HEK293T (cell line): ENCODE measurements at regions not wholly inside any gene's neighbourhood (a gene's known extent, or its start where the extent isn't known, plus 50 kb on each side); places are given as distances from the start of the nearest gene placed in this dataset.

ENCODE experiments used
- ARNT ChIP-seq: fragments of 450-650 bp; IDR thresholded peaks from 2 replicates; pipeline ENCODE4 v1.6.1; 2017; ENCODE audit warnings: mild to moderate bottlenecking
- BHLHE40 ChIP-seq: fragments of 450-650 bp; IDR thresholded peaks from 2 replicates; pipeline ENCODE4 v1.6.1; 2016; ENCODE audit warnings: mild to moderate bottlenecking, moderate library complexity, borderline replicate concordance
- ELF4 ChIP-seq: fragments of 450-650 bp; IDR thresholded peaks from 2 replicates; pipeline ENCODE4 v1.6.1; 2017; ENCODE audit warnings: antibody characterized with exemption
- FOXA1 ChIP-seq: fragments of 450-650 bp; IDR thresholded peaks from 2 replicates; pipeline ENCODE4 v1.6.1; 2016; ENCODE audit warnings: mild to moderate bottlenecking
- FOXK2 ChIP-seq: fragments of 450-650 bp; IDR thresholded peaks from 2 replicates; pipeline ENCODE4 v1.6.1; 2016; ENCODE audit warnings: mild to moderate bottlenecking
- FOXM1 ChIP-seq: fragments of 450-650 bp; IDR thresholded peaks from 2 replicates; pipeline ENCODE4 v1.6.1; 2017; ENCODE audit warnings: mild to moderate bottlenecking, borderline replicate concordance
- HDGF ChIP-seq: fragments of 450-650 bp; IDR thresholded peaks from 2 replicates; pipeline ENCODE4 v1.6.1; 2017; ENCODE audit warnings: antibody characterized with exemption, borderline replicate concordance
- LEF1 ChIP-seq: fragments of 450-650 bp; IDR thresholded peaks from 2 replicates; pipeline ENCODE4 v1.6.1; 2017; ENCODE audit warnings: mild to moderate bottlenecking, borderline replicate concordance
- NFRKB ChIP-seq: fragments of 450-650 bp; IDR thresholded peaks from 2 replicates; pipeline ENCODE4 v1.6.1; 2016; ENCODE audit warnings: mild to moderate bottlenecking, moderate library complexity
- PKNOX1 ChIP-seq: fragments of 450-650 bp; IDR thresholded peaks from 2 replicates; pipeline ENCODE4 v1.6.1; 2016
- SP1 ChIP-seq: fragments of 450-650 bp; IDR thresholded peaks from 2 replicates; pipeline ENCODE4 v1.6.1; 2017
- SUZ12 ChIP-seq: fragments of 450-650 bp; IDR thresholded peaks from 2 replicates; pipeline ENCODE4 v1.6.1; 2016; ENCODE audit warnings: mild to moderate bottlenecking
- TARDBP ChIP-seq: fragments of 450-650 bp; IDR thresholded peaks from 2 replicates; pipeline ENCODE4 v1.6.1; 2016
- ZNF384 ChIP-seq: fragments of 450-650 bp; IDR thresholded peaks from 2 replicates; pipeline ENCODE4 v1.6.1; 2016

GRCh38 chr14:44300916-44301315, 206.2 kb downstream of the FSCB start:
- TF ChIP-seq FOXA1 (no peak), SUZ12 (no peak), BHLHE40 (no peak), ARNT (no peak), NFRKB (no peak), SP1 (no peak), ZNF384 (no peak), ELF4 (no peak), FOXM1 (no peak), PKNOX1 (no peak), TARDBP (no peak), FOXK2 (no peak), HDGF (no peak), LEF1 (no peak)
